ENCODE measurements at regions not wholly inside any gene's neighbourhood (a gene's known extent, or its start where the extent isn't known, plus 50 kb on each side); places are given as distances from the start of the nearest gene placed in this dataset.

DNA sequence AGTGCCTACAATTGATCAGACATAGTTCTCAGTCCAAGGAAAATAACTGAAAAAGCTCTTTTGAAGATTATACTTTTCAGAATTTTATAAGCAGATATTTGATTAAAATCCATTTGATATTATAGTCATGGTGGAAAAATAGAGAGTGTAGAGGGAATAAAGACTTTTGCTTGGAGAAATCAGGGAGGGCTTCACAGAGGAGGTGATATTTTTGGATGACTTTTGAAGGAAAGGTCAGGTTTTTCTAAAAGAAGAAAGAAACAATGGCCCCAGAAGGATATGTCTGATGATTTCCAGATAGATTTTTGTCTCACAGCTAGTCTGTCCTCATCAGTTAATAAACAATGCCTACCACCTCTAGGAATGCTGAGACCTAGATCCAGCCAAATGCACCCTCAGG lies 806.3 kb upstream of the CELF2 start:
- no peak for DNase-seq (ENCODE audit: low read depth in 2 of 3, low spot score in 1 of 3)

DNA sequence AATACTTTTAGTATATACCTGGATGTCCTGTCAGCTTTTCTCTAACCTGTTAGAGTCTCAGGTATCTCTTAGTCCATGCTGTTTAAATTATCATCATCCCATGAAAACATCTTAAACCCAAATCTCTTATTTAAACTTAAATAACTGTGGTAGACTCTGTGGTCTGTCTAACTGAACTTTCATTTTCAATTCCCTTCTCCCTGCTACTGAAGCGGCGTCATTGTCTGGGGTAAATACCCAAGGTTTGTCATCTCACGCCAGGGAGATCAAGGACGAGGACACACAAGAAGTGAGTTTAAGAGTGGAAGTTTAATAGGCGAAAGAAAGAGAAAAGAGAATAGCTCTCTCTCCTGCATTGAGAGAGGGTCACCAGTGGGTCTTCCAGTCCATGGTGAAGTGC lies 804.4 kb upstream of the CELF2 start:
- DNase-seq (ENCODE audit: low read depth in 2 of 3, low spot score in 1 of 3), result no peak

DNA sequence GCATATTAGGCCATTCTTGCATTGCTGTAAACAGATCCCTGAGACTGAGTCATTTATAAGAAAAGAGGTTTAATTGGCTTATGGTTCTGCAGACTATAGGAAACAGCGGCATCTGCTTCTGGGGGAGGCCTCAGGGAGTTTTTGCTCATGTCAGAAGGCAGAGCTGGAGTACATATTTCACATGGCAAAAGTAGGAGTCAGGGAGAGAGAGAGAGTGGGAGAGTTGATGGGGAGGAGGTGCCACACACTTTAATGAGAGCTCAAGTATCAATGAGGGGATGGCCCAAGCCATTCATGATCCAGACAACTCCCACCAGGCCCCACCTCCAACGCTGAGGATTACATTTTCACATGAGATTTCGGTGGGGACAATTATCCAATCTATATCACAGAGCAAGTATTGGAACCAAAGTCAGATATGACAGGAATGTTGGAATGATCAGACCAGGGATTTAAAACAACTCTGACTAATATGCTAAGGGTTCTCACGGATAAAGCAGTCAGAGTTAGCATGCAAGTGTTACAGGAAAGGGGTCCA lies 795.3 kb upstream of the CELF2 start:
- no peak for DNase-seq (ENCODE audit: low read depth in 2 of 3, low spot score in 1 of 3)

DNA sequence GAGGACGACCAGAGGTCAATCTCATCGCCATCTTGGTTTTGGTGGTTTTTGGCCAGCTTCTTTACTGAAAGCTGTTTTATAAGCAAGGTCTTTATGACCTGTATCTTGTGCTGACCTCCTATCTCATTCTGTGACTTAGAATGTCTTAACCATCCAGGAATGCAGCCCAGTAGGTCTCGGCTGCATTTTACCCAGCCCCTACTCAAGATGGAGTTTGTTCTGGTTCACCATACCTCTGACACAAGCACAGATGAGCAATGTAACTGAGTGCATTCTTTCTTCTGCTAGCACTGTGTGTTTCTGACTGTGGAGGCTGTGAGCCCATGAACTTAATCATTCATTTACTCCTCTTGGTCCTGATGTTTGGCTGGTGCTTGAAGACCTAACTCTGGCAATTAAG lies 794.5 kb upstream of the CELF2 start:
- DNase-seq (ENCODE audit: low read depth in 2 of 3, low spot score in 1 of 3), result no peak

DNA sequence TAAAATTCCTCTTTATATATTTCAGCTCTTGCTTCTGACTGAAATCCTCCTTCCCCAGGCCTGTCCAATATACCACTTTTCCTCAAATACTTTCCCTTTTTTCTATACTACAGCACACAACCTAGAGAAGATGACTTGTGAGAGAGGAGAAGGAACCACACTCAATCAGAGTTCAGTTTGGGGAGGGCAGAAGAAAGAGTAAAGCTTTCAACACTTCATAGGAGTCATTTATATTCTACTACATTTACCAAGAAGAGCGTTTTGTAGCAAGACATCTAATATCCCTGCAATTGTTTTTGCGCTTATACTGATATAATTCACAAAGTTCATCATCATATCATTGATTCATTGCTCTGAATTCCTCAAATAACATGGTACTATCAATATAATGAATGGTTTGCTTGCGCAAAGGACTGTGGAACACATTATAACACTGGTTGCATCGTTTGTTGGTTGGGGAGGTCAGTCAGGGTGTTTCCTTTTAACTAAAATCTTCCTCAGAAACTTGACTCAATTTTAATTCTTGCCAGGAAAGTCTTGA lies 792.5 kb upstream of the CELF2 start:
- no peak for DNase-seq (ENCODE audit: low read depth in 2 of 3, low spot score in 1 of 3)

DNA sequence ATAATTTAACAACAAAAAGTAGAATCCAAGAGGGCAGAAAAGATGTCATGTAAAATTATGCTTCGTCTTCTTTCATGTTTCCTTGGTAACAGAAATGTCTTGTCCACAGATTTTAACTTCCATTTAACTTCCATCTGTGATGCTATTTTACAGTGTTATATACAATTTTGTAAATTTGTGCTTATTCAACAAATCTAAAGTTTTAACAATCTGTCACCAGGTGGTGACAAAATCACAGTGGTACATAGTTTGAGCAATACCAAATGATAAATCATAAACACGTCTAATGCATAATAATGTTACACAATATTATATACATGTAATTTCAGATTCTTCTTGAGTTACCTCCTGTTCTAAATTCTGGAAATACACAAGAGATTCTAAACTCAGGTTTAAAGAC lies 784.4 kb upstream of the CELF2 start:
- no peak for DNase-seq (ENCODE audit: low read depth in 2 of 3, low spot score in 1 of 3)

DNA sequence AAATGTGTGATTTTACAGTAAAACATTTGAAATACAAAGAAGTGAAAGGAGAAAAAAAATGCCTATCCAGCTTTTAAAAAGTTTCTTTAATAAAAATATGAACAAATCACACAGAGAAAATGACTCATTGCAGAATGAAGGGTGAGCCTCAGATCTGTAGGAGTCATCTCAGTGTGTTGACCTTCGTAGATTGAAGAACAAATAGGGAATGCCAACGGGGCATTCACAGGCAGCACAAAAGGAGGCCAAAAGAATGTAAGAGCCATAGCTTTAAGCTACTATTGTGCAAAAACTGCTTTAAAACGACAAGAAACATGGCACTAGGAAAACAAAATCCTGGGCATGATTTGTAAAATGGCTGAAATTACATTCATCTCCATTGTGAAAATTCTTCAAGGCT lies 782.7 kb upstream of the CELF2 start:
- DNase-seq (ENCODE audit: low read depth in 2 of 3, low spot score in 1 of 3), result no peak

DNA sequence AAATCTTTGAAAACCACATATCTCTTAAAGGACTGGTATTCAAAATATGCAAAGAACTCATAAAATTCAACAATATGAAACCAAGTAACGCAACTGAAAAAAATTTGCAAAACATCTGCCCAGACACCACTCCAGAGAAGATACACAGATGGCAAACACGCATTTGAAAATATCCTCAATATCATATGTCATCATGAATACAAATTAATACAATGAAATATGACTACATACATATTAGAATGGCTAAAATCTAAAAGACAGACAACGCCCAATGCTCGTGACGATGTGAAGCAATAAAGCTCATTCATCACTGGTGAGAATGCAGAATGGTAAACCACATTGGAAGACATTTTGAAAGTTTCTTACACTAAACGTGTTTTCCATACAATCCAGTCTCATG lies 770.1 kb upstream of the CELF2 start:
- DNase-seq (ENCODE audit: low read depth in 2 of 3, low spot score in 1 of 3), result no peak

DNA sequence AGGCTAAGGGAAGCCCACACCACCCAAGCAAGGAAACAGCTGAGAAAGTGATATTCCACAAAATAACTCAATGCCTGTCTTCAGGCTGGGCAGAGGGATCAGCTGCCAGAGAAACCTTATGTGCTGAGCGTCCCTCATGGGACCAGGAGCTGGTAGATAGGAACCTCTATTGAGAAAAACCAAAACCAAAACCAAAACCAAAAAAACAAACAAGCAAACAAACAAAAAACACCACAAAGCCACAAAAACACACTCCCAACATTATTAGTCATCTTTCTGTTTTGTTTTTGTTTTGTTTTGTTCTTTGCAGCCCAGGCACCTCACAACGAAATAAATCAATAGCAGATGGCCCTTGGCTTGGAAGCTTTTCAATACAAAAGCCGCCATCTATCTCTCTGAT lies 760.8 kb upstream of the CELF2 start:
- DNase-seq (ENCODE audit: low read depth in 2 of 3, low spot score in 1 of 3), result no peak

DNA sequence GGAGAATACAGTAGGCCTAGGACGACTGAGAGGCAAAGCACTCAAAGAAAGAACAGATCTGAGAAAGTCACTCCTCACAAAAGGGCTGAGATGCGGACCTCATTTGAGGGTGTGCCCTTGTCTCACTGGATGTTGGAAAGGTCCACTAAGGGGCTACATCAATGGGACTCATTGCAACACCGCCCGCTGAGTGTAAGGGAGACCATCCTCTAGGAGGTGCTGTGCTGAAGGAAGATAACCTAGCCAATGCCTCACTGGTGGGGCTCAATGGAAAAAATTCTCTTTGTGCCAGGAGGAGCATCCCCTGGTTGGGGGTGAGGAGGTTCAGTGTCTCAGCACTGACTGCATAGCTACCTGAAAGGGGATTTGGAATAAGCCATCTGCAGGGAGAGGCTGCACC lies 758.7 kb upstream of the CELF2 start:
- no peak for DNase-seq (ENCODE audit: low read depth in 2 of 3, low spot score in 1 of 3)

DNA sequence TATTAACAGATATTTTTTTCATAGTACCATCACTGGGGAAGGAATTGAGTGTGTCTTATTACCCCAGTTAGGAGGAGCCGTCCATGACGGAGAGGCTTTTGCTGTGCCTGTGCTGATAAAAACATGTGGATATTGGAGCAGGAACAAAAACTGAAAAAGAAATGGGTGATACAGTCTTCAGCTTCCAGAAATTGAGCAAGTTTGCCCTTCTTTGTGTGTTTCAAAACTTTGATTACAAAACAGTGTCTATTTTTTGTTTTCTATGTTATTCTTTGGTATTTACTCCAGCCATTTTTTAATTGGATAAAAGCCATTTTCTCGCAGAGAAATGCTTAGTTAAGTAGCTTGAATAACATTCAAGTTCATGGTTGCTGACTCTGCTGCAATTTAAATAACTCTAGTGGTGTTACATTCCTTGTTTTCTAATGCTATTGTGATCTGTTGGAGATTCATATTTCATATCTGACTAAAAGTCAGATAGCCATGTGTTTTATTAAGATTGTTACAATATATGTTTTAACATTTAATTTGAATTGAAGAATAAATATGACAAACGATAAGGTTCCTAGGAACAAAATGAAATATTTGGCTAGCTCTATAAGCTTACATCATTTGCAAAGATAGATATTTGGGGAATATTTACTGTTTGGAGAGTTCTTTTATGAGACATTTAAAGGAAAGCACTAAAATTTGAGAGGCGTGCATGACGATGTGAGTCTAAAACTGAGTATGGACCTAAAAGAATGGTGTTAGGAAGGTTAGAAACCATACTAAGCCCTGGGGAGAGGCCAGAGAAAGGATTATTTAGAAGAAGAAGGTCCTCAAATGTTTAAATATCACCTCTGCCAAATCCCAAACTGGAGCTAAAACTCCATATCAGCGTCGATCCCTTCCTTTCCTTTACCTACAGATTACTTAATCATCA lies 747.3 kb upstream of the CELF2 start:
- DNase-seq (ENCODE audit: low read depth in 2 of 3, low spot score in 1 of 3), result no peak

DNA sequence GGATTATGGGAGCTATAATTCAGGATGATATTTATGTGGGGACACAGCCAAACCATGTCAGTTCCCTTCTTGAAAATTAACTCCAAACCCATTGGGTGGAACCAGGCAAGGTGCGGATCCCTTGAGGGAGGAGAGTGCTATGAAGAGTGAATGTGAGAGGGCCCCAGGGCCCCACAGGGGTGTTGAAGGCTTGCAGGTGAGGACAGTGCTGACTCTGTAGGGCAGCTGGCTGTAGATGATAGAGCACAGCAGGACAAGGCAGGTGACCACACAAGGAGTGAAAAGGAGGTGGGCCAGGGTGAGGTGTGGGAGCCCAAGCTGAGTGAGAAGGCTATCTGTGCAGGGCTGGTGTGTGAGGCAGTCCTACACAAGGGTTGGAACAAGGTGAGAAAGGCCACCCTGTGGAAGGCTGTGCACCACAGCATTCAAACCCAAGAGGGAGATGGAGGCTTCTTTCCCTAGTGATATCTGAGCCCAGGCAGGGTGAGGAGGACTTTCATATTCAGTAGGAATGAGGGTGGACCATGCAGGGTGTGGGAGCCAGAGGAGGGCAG lies 746.0 kb upstream of the CELF2 start:
- DNase-seq (ENCODE audit: low read depth in 2 of 3, low spot score in 1 of 3), result no peak

DNA sequence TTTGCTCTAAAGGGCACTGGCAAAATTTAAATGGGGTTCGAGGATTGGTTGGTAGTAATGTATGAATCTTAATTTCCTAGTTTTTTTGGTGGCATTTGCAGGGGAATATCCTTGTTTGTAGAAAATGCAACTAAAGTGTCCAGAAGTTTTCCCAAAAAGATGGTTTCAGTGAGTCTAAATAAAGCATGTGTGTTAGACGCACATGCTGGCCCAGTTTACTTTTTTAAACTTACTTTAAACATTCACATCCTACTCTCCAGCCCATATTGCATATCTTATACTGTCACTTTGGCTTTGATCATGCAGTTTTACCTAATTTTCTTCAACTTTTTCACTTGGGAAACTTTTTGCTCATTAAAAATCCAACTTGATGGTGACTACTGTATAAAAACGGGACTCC lies 744.0 kb upstream of the CELF2 start:
- DNase-seq (ENCODE audit: low read depth in 2 of 3, low spot score in 1 of 3), result no peak

DNA sequence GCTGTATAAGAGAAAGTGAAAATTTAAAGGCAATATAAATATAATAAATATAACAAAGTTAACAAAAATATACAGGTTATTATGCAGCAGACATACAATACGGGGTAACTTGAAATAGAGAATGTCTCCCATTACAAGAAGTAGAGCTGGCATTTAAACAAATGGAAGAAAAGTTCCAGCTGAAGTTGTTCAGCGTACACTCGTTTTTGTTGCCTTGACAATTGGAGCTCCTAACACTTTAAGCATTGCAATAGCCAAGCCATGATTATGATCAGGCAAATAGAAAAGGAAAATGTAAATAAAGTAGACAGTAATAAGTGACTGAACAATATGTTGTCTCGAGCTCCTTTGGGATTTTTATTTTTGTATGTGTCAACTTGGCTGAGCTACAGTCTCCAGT lies 737.8 kb upstream of the CELF2 start:
- DNase-seq (ENCODE audit: low read depth in 2 of 3, low spot score in 1 of 3), result no peak

DNA sequence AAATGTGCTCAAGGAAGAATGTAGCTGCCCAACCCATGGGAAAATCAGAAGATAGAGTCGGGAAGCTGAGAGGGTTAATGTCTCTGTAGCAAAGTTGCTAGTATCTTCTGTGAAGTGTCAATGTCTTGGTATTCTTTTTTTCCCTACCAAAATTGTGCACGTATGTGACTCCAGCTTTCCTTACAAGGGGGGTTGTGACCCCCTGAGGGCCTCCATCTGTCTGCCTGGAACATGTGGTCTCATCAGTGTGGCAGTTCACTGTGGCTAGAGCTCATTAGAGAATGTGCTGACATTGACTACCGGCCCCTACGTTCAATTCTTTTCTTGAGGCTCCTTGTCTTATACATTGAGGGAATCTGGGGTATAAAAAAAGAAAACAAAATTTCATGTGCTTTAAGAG lies 725.2 kb upstream of the CELF2 start:
- DNase-seq (ENCODE audit: low read depth in 2 of 3, low spot score in 1 of 3), result no peak

DNA sequence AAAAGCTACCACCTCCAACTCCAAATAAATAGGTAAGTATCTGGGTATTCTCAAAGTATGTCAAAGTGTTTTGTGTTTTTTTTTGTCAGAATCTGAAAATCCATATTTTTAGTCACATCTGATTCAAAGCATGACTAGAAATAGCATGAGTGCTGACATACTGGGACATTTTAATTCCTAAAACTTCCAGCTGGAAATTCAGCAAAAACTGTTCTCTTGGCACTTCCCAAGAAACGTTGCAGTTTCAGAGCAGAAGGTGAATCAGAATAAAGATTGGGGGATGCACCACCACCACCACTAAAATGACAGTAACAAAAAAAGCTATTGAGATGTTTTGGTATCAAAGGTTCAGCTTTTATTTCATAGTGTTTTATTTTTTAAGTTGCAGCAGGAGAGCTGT lies 724.6 kb upstream of the CELF2 start:
- DNase-seq (ENCODE audit: low read depth in 2 of 3, low spot score in 1 of 3), result no peak

DNA sequence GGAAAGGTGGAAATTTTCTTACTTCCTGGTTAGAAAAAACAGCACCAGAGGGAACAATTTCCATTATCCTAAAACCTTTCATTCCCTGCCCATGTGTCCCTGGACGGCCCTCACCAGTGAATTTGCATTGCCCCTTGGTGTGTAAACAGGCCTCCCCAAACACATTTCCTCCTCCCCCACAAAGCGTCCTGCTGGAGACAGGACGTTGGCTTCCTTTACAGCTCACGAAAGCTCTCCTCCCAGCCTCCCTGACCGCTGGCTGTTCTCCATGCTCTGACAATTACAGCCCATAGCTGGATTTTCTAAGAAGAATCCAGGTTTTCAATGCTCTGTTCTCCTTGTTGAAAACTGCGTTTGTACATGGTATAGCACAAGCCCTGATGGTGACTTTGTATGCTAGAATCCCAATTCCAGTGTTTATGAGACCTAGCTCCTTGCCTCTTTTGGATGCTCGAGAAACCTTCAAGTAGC lies 724.2 kb upstream of the CELF2 start:
- no peak for DNase-seq (ENCODE audit: low read depth in 2 of 3, low spot score in 1 of 3)

DNA sequence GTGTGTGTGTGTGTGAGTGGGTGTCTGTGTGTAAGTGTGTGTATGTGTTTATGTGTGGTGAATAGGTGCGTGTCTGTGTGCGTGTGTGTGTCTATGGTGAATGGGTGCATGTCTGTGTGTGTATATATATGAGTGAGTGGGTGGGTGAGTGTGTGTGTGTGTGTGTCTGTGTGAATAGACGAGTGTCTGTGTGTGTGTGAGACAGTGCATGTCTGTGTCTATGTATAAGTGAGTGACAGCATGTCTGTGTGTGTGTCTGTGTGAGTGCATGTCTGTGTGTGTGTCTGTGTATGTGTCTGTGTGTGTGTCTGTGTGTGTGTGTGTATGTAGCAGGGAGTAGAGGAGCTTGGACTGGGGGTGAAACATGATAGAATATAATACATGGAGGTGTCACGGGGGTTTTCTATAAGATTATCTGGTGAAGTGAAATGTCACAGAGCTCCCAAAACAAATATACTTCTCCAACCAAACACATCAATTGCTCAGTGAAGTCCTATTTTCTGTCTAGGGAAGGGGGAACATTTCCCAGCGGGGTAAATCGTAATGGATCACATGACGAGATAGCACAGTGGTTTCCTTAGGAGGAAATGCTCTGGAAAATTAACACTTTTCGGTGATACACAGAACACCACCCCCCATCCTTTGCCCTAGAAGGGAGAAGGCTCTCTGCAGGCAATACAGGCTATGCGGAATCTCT lies 723.3 kb upstream of the CELF2 start:
- no peak for DNase-seq (ENCODE audit: low read depth in 2 of 3, low spot score in 1 of 3)

DNA sequence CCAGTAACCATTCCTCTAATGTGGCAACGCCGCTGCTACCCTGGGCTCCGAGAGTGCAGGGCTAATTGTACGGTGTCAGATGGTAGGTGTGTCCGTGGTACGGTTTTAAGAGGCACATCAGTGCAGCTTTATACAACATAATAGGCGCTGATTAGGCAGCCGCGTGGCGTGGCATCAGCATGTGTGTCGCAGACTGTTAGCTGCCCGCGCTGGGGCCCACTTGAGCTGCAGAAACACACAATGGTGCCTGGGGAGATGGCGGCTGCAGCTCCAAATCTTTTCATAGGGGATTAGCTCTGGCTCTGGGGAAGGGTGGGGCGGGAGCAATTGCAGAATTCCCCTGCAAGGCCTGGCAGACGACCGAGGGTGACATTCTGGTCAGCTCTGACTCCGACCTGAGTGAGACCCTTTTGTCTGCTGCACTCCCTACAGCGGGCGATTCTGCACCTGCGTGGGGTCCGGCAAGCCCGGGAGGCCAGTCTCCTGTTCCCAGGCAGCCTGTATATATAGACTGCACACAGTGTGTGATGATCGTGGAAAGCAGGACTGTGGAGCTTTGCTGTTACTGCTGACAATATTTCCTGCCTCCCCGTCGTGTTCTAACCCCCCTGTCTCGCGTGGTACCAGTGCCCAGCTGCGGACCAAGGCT lies 722.7 kb upstream of the CELF2 start:
- no peak for DNase-seq (ENCODE audit: low read depth in 2 of 3, low spot score in 1 of 3)

DNA sequence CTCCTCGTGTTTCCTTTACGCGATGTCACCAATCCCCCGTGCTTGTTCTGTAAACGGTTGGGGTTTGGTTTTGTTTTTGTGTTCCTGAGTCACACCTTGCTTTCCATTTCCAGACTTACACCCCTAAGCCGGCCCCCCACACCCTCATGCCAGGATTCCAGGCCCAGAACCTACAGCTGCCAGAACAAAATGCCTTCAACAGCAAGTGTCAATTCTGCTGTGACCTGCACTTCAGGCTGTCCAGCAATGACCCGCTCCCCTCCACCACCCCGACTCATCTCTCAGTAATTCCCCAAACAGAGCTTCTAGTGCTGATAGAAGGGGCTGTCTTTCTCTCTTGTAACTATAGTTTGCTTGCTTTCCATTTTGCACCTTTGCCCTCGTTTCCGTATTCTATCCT lies 722.1 kb upstream of the CELF2 start:
- no peak for DNase-seq (ENCODE audit: low read depth in 2 of 3, low spot score in 1 of 3)

DNA sequence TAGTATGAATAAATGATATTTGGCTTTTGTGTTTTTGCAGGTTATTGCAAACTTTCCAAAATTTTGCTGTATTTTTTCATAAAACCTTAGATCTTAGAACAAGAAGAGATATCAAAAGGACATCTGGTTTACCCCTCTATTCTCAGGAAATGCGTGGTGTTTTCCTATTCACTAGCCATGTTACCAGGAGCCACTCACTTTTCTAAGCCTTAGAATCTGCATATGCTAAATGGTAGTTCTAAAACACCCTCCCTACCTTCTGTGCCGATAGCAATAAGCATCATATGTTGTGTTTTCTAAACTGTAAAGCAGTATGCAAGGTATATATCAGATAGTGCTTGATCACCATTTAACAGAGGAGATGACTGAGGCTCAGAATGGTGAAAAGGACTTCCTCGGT lies 715.0 kb upstream of the CELF2 start:
- no peak for DNase-seq (ENCODE audit: low read depth in 2 of 3, low spot score in 1 of 3)

All from stimulated activated CD4-positive, alpha-beta T cell treated with anti-CD3 and anti-CD28 coated beads, Interleukin-12 subunit alpha, Interleukin-12 subunit beta, amount 100 ng/mL, for 48 hours (primary cell).